Neuron (in vitro differentiated cells): ENCODE measurements at regions not wholly inside any gene's neighbourhood (a gene's known extent, or its start where the extent isn't known, plus 50 kb on each side); places are given as distances from the start of the nearest gene placed in this dataset.
"Not testable (repeated sequence)": the region's sequence is repeated elsewhere in the genome, so short reads cannot be mapped to it uniquely, and the experiment has no call there.

ENCODE experiments used
- H2AFZ ChIP-seq: one replicate; pipeline ENCODE4 v1.6.1; 2013; ENCODE audit warnings: low read depth, mild to moderate bottlenecking, inconsistent platforms, low read length, moderate library complexity
- H3K27me3 ChIP-seq: one replicate; pipeline ENCODE4 v1.6.1; 2013; ENCODE audit warnings: low read length; ENCODE audit not compliant: insufficient read depth
- H3K36me3 ChIP-seq: one replicate; pipeline ENCODE4 v1.6.1; 2013; ENCODE audit warnings: low read length; ENCODE audit not compliant: insufficient read depth
- H3K4me1 ChIP-seq: one replicate; pipeline ENCODE4 v1.6.1; 2013; ENCODE audit warnings: low read length; ENCODE audit not compliant: insufficient read depth
- H3K4me3 ChIP-seq: 2 replicates; pipeline ENCODE4 v1.5.1; 2013; ENCODE audit warnings: mild to moderate bottlenecking, low read length, moderate library complexity
- H3K9me3 ChIP-seq: one replicate; pipeline ENCODE4 v1.6.1; 2013; ENCODE audit warnings: low read length

DNA sequence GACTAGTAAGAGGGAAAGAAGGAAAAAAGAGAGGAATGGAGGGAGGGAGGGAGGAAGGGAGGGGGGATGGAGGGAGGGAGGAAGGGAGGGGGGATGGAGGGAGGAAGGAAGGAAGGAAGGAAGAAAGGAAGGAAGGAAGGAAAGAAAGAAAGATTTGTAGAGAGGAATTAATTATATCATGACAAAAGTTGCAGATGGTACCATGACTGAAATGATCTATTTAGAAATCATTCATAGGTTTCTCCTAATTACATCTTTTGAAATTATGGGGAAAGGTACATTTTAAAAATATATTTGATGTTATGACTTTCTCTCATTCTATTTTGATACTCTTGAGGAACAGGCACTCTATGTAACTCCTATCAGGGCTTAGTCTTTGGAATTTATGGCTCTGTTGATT is 236.2 kb upstream of the BTG1 start:
- no peaks in the 10 kb centered on the region for H3K4me1 ChIP-seq
- no peaks in the 10 kb centered on the region for H3K27me3 ChIP-seq
- H2AFZ ChIP-seq, result no peak overlapping the region
- no peaks in the 10 kb centered on the region for H3K9me3 ChIP-seq
- H3K4me3 ChIP-seq, result no peak overlapping the region
- no peaks in the 10 kb centered on the region for H3K36me3 ChIP-seq

DNA sequence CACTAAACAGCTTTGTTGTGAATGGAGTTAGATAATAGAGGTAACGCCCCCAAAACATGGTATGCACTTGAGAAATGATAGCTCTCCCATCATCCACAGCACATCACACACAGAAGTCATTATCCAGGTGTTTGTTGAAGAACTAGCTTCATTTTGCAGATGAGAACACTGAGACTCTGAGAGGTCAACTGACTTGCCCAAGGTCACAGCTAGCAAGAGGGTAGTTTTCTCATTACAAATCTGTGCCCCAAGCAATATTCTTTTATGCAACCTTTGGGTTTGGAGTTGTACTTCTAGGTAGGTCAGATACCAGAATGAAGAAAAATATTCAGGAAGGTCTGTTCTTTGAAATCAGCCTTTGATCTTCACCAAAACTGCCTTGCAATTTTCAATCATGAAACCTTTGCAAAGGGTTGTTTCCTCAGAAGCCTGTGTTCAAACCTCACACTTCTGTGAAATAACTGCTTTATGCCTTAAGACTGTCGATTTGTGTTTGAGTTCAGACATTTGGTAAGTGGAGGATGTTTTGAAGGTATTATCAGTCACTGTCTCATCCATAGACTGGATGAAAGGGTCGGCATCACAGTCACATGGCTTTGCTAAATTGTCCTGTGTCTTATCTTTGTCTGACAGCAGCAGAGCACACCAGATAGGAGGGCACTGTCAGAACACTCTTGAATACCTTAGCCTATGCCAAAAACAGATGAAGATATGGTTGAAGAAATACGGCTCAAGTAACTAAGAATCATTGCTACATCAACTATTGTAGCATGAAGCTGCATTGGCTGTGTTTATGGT is 233.2 kb upstream of the BTG1 start:
- Histone ChIP-seq H2AFZ (no peak overlapping the region), H3K4me3 (no peak overlapping the region), H3K4me1 (no peaks in the 10 kb centered on the region), H3K27me3 (no peaks in the 10 kb centered on the region), H3K9me3 (no peaks in the 10 kb centered on the region), H3K36me3 (no peaks in the 10 kb centered on the region)

DNA sequence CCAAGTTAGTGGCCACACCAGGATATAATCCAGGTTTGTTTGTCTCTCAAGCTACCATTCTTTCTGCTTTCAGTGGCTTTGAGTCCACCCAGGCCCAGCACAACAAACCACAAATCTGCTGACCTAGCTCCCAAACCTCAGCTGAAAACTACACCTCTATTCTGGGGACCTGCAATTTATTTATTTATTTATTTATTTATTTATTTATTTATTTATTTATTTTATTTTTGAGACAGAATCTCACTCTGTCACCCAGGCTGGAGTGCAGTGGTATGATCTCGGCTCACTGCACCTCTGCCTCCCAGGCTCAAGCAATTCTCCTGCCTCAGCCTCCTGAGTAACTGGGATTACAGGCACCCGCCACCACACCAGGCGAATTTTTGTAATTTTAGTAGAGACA is 229.9 kb upstream of the BTG1 start:
- H3K4me3 ChIP-seq, H3K4me1 ChIP-seq, H2AFZ ChIP-seq, H3K27me3 ChIP-seq, H3K36me3 ChIP-seq, H3K9me3 ChIP-seq: not testable (repeated sequence)

DNA sequence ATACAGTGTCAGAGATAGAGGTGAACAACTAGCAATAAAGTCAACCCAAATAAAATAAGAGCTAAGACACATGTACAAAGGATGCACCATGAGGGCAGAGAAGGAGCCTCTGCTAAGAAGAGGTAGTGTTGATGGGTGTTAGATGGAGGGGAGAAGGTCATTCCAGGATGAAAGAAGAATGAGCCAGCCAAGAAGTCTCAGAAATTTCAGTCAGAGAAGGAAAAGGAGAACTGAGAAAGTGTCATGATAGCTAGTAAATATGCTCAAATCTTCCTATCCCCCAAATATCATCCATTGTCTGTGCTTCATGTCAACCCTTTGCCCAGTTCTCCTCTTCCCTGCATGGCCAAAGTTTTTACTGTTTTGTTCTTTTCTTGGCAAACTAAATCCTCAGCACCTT is 225.2 kb upstream of the BTG1 start:
- H3K9me3 ChIP-seq, result no peaks in the 10 kb centered on the region

DNA sequence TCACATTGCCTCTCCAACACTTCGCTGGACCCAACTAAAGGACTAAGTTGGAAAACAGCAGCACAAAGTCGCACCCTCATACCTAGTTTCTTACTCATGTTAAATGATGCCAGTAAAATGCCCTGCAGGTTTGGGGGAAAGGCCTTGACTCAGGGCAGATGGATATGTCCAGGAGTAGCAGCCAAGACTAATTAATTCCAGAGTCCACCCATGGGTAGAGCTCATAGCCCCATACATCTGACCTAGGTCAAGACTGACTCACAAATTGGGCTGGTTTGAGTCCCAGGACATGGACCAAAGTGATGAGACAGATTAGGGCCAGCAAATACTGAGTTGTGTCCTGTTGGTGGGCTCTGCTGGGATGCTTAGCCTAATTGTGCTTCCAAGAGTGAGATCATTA is 224.0 kb upstream of the BTG1 start:
- H3K27me3 ChIP-seq, result no peaks in the 10 kb centered on the region
- H3K4me1 ChIP-seq, result no peaks in the 10 kb centered on the region
- no peaks in the 10 kb centered on the region for H3K9me3 ChIP-seq
- H3K36me3 ChIP-seq, result no peaks in the 10 kb centered on the region
- H2AFZ ChIP-seq, result no peak overlapping the region
- no peak overlapping the region for H3K4me3 ChIP-seq

More for the DNA sequence above, 225.2 kb upstream of the BTG1 start:
- Histone ChIP-seq H3K27me3 (no peaks in the 10 kb centered on the region), H3K36me3 (no peaks in the 10 kb centered on the region), H2AFZ (no peak overlapping the region), H3K4me3 (no peak overlapping the region), H3K4me1 (no peaks in the 10 kb centered on the region)

DNA sequence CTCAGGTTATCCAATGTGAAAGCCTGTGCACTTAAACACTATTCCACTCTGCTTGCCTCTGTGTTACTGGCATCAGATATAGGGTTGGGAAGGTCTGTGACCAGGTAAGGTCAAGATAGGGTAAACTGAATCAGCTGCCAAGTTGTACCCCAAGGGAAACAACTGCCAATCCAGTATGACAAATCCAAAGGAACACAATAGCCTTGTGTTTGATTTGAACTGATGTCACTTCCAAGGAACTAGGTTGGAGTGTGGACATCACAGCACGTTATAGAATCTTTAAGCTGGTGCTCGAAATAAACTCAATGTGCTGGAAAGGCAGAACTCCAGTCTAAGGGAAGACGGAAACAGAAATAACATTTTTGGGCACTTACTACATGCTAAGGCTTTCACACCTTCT is 223.4 kb upstream of the BTG1 start:
- no peaks in the 10 kb centered on the region for H3K9me3 ChIP-seq
- no peaks in the 10 kb centered on the region for H3K4me1 ChIP-seq
- H3K36me3 ChIP-seq, result no peaks in the 10 kb centered on the region
- no peak overlapping the region for H2AFZ ChIP-seq
- no peaks in the 10 kb centered on the region for H3K27me3 ChIP-seq
- H3K4me3 ChIP-seq, result no peak overlapping the region

DNA sequence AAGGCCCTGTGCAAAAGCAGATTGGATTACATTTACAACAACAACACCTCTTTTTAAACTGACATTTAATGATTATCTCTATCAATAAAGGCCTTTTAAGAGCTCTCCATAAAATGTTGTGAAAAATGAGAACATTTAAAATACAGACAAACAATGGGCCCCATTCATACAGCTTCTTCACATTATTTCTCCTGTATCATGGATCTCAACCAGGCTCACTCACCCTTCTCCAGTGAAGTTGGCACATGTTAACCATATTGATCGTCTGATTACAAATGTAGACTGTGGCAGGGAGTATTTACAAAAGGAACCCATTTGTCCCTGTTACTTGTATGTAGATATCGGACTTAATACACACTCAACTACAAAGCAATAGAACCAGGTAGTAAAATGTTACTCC is 220.2 kb upstream of the BTG1 start:
- H3K4me3 ChIP-seq, result no peak overlapping the region
- no peaks in the 10 kb centered on the region for H3K36me3 ChIP-seq
- no peaks in the 10 kb centered on the region for H3K27me3 ChIP-seq
- no peak overlapping the region for H2AFZ ChIP-seq
- peaks cover 17% of the 10 kb centered on the region for H3K4me1 ChIP-seq
- H3K9me3 ChIP-seq, result no peaks in the 10 kb centered on the region

DNA sequence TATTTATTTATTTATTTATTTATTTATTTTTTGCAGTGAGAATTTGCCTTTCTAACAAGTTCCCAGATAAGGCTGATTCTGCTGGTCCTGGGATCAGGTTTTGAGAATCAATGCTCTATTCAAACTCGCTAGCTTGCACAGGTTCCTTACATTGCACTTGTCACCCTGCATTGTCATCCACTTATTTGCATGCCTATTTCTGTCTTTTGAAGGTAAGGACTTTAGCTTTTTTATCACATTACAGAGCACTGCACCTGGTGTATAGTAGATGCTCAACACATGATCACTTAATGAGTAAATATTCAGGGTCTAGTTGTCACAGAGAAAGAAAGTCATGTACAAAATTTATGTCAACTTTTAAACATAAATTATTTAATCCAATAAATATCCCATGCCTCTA is 219.7 kb upstream of the BTG1 start:
- no peak overlapping the region for H3K4me3 ChIP-seq
- H3K36me3 ChIP-seq, result no peaks in the 10 kb centered on the region
- H2AFZ ChIP-seq, result no peak overlapping the region
- peaks cover 17% of the 10 kb centered on the region for H3K4me1 ChIP-seq
- H3K27me3 ChIP-seq, result no peaks in the 10 kb centered on the region
- H3K9me3 ChIP-seq, result no peaks in the 10 kb centered on the region

DNA sequence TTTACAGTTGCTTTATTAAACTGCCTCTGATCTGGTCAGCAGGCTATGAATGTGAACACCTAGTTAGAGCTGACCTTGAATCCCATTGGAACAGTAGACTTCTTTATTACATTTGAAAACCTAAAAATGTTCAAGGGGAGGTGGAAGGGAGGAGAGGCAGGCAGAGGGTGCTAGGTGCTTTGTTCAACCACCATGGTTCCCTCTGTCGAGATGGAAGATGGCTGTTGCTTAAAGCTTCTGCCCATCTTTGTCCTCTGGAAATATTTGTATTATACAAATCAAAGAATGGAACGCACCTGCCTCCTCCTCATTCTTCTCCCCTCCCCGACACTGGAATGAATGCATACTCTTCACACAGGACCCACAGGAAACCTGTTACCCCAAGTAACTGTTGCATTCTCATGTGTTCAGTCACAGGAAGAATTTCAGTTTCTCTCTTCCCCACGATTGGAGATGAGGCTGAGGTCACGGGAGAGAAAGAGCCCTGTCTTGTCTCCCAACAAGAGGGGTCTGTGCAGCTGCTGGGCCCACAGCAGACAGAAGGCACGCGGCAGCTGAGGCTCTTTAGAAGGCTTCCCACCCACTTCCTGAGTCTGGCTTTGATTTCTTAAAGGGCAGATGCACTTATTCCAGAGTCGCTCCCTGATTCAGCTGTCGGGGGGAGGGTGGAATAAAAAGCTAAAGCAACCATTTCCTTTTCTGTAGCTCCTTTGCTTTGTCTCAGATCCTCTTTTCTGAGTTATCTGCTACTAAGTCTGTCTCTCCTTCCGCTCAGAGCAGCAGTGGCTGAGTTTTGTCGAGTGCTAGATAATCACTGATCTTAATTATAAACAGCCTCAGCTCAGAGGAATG is 217.9 kb upstream of the BTG1 start:
- H2AFZ ChIP-seq, result peak overlapping the region; percentile 67
- H3K36me3 ChIP-seq, result no peaks in the 10 kb centered on the region
- H3K9me3 ChIP-seq, result no peaks in the 10 kb centered on the region
- no peaks in the 10 kb centered on the region for H3K27me3 ChIP-seq
- H3K4me3 ChIP-seq, result peak overlapping the region; percentile 4
- H3K4me1 ChIP-seq, result peaks cover 17% of the 10 kb centered on the region

DNA sequence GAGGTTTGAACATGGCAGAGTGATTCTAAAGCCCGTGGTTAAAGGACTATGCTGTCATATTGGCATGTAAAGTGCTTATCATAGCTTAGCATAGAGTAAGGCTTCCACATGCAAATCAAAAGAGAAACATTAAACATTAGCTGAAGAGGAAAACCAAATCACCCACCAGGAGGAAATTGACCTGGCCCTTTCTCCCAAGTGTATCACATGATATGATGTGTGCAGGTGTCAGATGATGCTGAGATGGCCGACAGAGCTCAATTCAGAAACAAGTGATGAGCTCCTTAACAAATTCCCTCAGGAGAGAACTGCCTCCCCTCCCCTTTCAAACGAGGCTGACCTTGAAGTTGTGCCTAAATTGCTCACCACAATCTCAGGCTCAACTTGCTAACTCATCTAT is 217.1 kb upstream of the BTG1 start:
- H3K4me1 ChIP-seq, result peaks cover 17% of the 10 kb centered on the region
- no peaks in the 10 kb centered on the region for H3K27me3 ChIP-seq
- no peak overlapping the region for H2AFZ ChIP-seq

DNA sequence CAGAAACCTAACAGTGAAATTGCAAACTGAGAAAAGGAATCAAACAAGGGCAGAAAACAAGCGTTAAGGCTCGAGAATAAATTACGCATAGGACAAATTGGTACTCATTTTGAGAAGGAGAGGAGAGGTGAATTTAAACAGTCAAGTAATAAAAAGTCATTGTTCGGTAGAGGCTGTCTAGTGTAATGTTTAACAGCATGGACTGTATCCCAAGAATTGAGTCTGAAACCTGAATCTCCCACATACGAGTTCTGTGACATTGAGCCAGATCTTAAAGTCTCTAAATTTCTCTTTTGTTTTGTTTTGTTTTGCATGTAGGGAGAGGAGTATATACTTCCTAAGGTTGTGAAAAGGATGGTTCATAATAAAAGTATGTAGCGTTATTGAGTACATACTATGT is 216.5 kb upstream of the BTG1 start:
- Histone ChIP-seq H3K4me3 (no peak overlapping the region), H3K36me3 (no peaks in the 10 kb centered on the region), H2AFZ (no peak overlapping the region), H3K27me3 (no peaks in the 10 kb centered on the region), H3K9me3 (no peaks in the 10 kb centered on the region), H3K4me1 (peaks cover 17% of the 10 kb centered on the region)

More for the DNA sequence above, 217.1 kb upstream of the BTG1 start:
- no peaks in the 10 kb centered on the region for H3K36me3 ChIP-seq
- H3K4me3 ChIP-seq, result no peak overlapping the region
- no peaks in the 10 kb centered on the region for H3K9me3 ChIP-seq

DNA sequence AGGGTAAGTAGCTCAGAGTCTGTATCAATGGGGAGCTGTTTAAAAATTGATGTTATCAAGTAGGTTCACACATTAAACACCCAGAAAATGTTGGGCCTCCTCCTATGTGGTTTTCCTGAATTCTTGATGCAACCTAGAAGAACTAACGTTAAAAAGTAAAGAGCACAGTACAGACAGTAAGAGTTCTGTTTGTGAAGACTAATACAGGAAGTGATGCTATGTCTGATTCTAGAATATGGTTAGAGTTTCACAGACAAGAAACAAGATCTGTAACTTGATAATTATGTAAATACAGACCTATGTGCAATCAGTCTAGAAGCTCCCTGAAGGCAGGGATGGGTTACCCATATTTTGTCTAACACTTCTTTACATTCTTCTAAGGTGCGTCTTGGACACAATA is 214.9 kb upstream of the BTG1 start:
- Histone ChIP-seq H3K4me1 (peaks cover 17% of the 10 kb centered on the region), H3K36me3 (no peaks in the 10 kb centered on the region), H2AFZ (no peak overlapping the region), H3K27me3 (no peaks in the 10 kb centered on the region), H3K9me3 (no peaks in the 10 kb centered on the region), H3K4me3 (no peak overlapping the region)

DNA sequence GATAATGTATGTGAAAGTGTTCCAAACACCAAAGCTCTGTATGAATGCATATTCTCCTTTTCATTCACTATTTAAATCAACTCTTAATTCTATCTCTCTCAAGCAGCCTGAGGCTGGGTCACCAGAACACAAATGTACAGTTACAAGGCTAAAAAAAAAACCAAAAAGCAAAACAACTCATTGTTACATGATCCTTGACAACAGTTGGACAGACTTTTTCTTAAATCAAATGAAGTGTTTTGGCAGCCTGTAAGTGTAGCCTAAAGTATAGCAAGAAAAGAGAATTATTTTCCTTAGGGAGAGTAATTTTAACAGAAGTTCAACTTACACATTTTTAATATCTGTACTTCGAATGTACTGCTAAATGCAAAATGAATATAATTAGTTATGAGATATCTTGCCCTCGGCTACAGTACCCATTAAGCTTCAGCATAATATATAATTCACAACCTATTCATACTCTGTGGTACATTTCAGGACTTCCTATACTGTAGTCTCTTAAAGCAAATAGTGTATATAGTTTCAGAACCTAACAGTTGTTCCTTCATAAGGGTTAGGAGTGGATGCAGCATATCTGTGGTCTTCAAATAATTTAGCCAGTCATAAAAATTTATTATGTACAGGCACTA is 214.0 kb upstream of the BTG1 start:
- H3K27me3 ChIP-seq, result no peaks in the 10 kb centered on the region
- no peak overlapping the region for H3K4me3 ChIP-seq
- H3K4me1 ChIP-seq, result peaks cover 17% of the 10 kb centered on the region
- no peaks in the 10 kb centered on the region for H3K36me3 ChIP-seq
- H3K9me3 ChIP-seq, result no peaks in the 10 kb centered on the region
- no peak overlapping the region for H2AFZ ChIP-seq
